ENCODE measurements at regions not wholly inside any gene's neighbourhood (a gene's known extent, or its start where the extent isn't known, plus 50 kb on each side); places are given as distances from the start of the nearest gene placed in this dataset.

GRCh38 chr7:131935180-131935579, 378.8 kb upstream of the PODXL start:
- TF ChIP-seq, protein P1, sequence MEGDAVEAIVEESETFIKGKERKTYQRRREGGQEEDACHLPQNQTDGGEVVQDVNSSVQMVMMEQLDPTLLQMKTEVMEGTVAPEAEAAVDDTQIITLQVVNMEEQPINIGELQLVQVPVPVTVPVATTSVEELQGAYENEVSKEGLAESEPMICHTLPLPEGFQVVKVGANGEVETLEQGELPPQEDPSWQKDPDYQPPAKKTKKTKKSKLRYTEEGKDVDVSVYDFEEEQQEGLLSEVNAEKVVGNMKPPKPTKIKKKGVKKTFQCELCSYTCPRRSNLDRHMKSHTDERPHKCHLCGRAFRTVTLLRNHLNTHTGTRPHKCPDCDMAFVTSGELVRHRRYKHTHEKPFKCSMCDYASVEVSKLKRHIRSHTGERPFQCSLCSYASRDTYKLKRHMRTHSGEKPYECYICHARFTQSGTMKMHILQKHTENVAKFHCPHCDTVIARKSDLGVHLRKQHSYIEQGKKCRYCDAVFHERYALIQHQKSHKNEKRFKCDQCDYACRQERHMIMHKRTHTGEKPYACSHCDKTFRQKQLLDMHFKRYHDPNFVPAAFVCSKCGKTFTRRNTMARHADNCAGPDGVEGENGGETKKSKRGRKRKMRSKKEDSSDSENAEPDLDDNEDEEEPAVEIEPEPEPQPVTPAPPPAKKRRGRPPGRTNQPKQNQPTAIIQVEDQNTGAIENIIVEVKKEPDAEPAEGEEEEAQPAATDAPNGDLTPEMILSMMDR (IDR thresholded peaks at IDR 0.05) = no peak
- TF ChIP-seq POLR2A (IDR thresholded peaks at IDR 0.05) = no peak

Data from body of pancreas (tissue), 4 donors.